H1 (cell line): ENCODE measurements at regions not wholly inside any gene's neighbourhood (a gene's known extent, or its start where the extent isn't known, plus 50 kb on each side); places are given as distances from the start of the nearest gene placed in this dataset.

ENCODE experiments used
- CHD2 ChIP-seq: IDR thresholded peaks from 2 replicates; pipeline ENCODE4 v1.6.1; 2012; ENCODE audit warnings: low read length, improper control_type of control experiment
- CTCF ChIP-seq, 3 experiments: IDR thresholded peaks; 1 replicate in 2 of 3; 2 replicates in 1 of 3; pipeline versions ENCODE4 v1.5.1 to v1.6.1; 2011; ENCODE audit warnings: low read length in 3 of 3, mild to moderate bottlenecking in 3 of 3, inconsistent platforms in 2 of 3, low read depth in 1 of 3, moderate library complexity in 1 of 3; ENCODE audit not compliant: insufficient read depth in 1 of 3; ENCODE audit errors: control extremely low read depth in 1 of 3
- EZH2 ChIP-seq: fragments of 200-600 bp; sonication (generic); IDR thresholded peaks from 2 replicates; pipeline ENCODE4 v1.7.1; 2012; ENCODE audit warnings: low read depth, mild to moderate bottlenecking, moderate library complexity, low read length, inconsistent platforms; ENCODE audit not compliant: severe bottlenecking
- KDM5A ChIP-seq: fragments of 200-600 bp; IDR thresholded peaks from 2 replicates; pipeline ENCODE4 v1.7.1; 2012; ENCODE audit warnings: mild to moderate bottlenecking, low read length, inconsistent platforms, mixed read lengths
- POLR2A ChIP-seq, 2 experiments: IDR thresholded peaks; 1 replicate in 1 of 2; 2 replicates in 1 of 2; pipeline ENCODE4 v1.6.1; 2011; ENCODE audit warnings: low read depth in 2 of 2, low read length in 2 of 2, mild to moderate bottlenecking in 2 of 2; ENCODE audit errors: control extremely low read depth in 1 of 2
- SP1 ChIP-seq: IDR thresholded peaks from 2 replicates; pipeline ENCODE4 v1.6.1; 2011; ENCODE audit warnings: low read depth, low read length
- SP4 ChIP-seq: IDR thresholded peaks from 2 replicates; pipeline ENCODE4 v1.6.1; 2012; ENCODE audit warnings: low read length, inconsistent platforms

GRCh38 chr10:130580975-130581374, 444.8 kb downstream of the GLRX3 start:
- TF ChIP-seq CTCF (IDR thresholded peaks at IDR 0.05; ENCODE audit: control extremely low read depth in 1 of 3, insufficient read depth in 1 of 3, low read depth in 1 of 3, low read length in 3 of 3), result no peak
- no peak for TF ChIP-seq SP1
- TF ChIP-seq POLR2A (IDR thresholded peaks at IDR 0.05; ENCODE audit: control extremely low read depth in 1 of 2, low read depth in 2 of 2, low read length in 2 of 2), result no peak
- no peak for TF ChIP-seq SP4
- TF ChIP-seq CHD2, result no peak
- TF ChIP-seq EZH2, result no peak
- TF ChIP-seq KDM5A, result no peak
